ENCODE measurements at regions not wholly inside any gene's neighbourhood (a gene's known extent, or its start where the extent isn't known, plus 50 kb on each side); places are given as distances from the start of the nearest gene placed in this dataset.

GRCh38 chr2:203585516-203585915, 50.4 kb upstream of the RAPH1 start:
- no peaks in the 10 kb centered on the region for H3K79me2 ChIP-seq (ENCODE audit: insufficient read depth, low read length)
- no peak overlapping the region for H3K4me2 ChIP-seq (ENCODE audit: low read depth, low read length, poor library complexity, severe bottlenecking)
- H2AFZ ChIP-seq (ENCODE audit: low read length) = no peak overlapping the region
- no peaks in the 10 kb centered on the region for H3K9me3 ChIP-seq (ENCODE audit: insufficient read depth, low read depth, low read length)
- no peak overlapping the region for H3K4me3 ChIP-seq (ENCODE audit: low read length, poor library complexity, severe bottlenecking)
- H3K9ac ChIP-seq (ENCODE audit: low read depth, low read length, poor library complexity, severe bottlenecking) = no peak overlapping the region
- TF ChIP-seq EZH2phosphoT487 (IDR thresholded peaks at IDR 0.05; ENCODE audit: borderline replicate concordance) = no peak
- TF ChIP-seq, protein P1, sequence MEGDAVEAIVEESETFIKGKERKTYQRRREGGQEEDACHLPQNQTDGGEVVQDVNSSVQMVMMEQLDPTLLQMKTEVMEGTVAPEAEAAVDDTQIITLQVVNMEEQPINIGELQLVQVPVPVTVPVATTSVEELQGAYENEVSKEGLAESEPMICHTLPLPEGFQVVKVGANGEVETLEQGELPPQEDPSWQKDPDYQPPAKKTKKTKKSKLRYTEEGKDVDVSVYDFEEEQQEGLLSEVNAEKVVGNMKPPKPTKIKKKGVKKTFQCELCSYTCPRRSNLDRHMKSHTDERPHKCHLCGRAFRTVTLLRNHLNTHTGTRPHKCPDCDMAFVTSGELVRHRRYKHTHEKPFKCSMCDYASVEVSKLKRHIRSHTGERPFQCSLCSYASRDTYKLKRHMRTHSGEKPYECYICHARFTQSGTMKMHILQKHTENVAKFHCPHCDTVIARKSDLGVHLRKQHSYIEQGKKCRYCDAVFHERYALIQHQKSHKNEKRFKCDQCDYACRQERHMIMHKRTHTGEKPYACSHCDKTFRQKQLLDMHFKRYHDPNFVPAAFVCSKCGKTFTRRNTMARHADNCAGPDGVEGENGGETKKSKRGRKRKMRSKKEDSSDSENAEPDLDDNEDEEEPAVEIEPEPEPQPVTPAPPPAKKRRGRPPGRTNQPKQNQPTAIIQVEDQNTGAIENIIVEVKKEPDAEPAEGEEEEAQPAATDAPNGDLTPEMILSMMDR (conservative IDR thresholded peaks at IDR 0.05; ENCODE audit: low read length) = no peak
- no peaks in the 10 kb centered on the region for H3K36me3 ChIP-seq (ENCODE audit: insufficient read depth, low read length)
- no peaks in the 10 kb centered on the region for H3K9me2 ChIP-seq (replicated peaks; ENCODE audit: low read depth, low read length)
- peaks cover 7% of the 10 kb centered on the region for H3K4me1 ChIP-seq (ENCODE audit: insufficient read depth, low read length, poor library complexity, severe bottlenecking)
- H3F3A ChIP-seq (ENCODE audit: low read depth) = no peaks in the 10 kb centered on the region
- peaks cover 2% of the 10 kb centered on the region for H3K27me3 ChIP-seq (ENCODE audit: insufficient read depth, low read length, poor library complexity, severe bottlenecking)
- H4K20me1 ChIP-seq (ENCODE audit: insufficient read depth, low read length, poor library complexity, severe bottlenecking) = no peaks in the 10 kb centered on the region

GRCh38 chr2:203586206-203586605, 51.1 kb upstream of the RAPH1 start:
- no peaks in the 10 kb centered on the region for H3K36me3 ChIP-seq (ENCODE audit: insufficient read depth, low read length)
- no peaks in the 10 kb centered on the region for H3K79me2 ChIP-seq (ENCODE audit: insufficient read depth, low read length)
- no peak for TF ChIP-seq EZH2phosphoT487 (IDR thresholded peaks at IDR 0.05; ENCODE audit: borderline replicate concordance)
- TF ChIP-seq, protein P1 (conservative IDR thresholded peaks at IDR 0.05; ENCODE audit: low read length) = no peak
- H3K27me3 ChIP-seq (ENCODE audit: insufficient read depth, low read length, poor library complexity, severe bottlenecking) = peaks cover 8% of the 10 kb centered on the region
- H2AFZ ChIP-seq (ENCODE audit: low read length) = no peak overlapping the region
- H3K4me2 ChIP-seq (ENCODE audit: low read depth, low read length, poor library complexity, severe bottlenecking) = no peak overlapping the region
- H3K4me1 ChIP-seq (ENCODE audit: insufficient read depth, low read length, poor library complexity, severe bottlenecking) = peaks cover 7% of the 10 kb centered on the region
- no peak overlapping the region for H3K9ac ChIP-seq (ENCODE audit: low read depth, low read length, poor library complexity, severe bottlenecking)
- H3F3A ChIP-seq (ENCODE audit: low read depth) = no peaks in the 10 kb centered on the region
- H4K20me1 ChIP-seq (ENCODE audit: insufficient read depth, low read length, poor library complexity, severe bottlenecking) = no peaks in the 10 kb centered on the region
- H3K9me3 ChIP-seq (ENCODE audit: insufficient read depth, low read depth, low read length) = no peaks in the 10 kb centered on the region
- no peak overlapping the region for H3K4me3 ChIP-seq (ENCODE audit: low read length, poor library complexity, severe bottlenecking)
- no peaks in the 10 kb centered on the region for H3K9me2 ChIP-seq (replicated peaks; ENCODE audit: low read depth, low read length)

- no peak overlapping the region for H3K4me3 ChIP-seq (ENCODE audit: low read length, poor library complexity, severe bottlenecking)
- peaks cover 7% of the 10 kb centered on the region for H3K4me1 ChIP-seq (ENCODE audit: insufficient read depth, low read length, poor library complexity, severe bottlenecking)
- H3K27me3 ChIP-seq (ENCODE audit: insufficient read depth, low read length, poor library complexity, severe bottlenecking) = peaks cover 8% of the 10 kb centered on the region
- no peaks in the 10 kb centered on the region for H3K36me3 ChIP-seq (ENCODE audit: insufficient read depth, low read length)
- H2AFZ ChIP-seq (ENCODE audit: low read length) = no peak overlapping the region
- TF ChIP-seq, protein P1 (conservative IDR thresholded peaks at IDR 0.05; ENCODE audit: low read length) = no peak
- no peak for TF ChIP-seq EZH2phosphoT487 (IDR thresholded peaks at IDR 0.05; ENCODE audit: borderline replicate concordance)
- no peaks in the 10 kb centered on the region for H3K79me2 ChIP-seq (ENCODE audit: insufficient read depth, low read length)
- no peaks in the 10 kb centered on the region for H3K9me2 ChIP-seq (replicated peaks; ENCODE audit: low read depth, low read length)
- H3K4me2 ChIP-seq (ENCODE audit: low read depth, low read length, poor library complexity, severe bottlenecking) = no peak overlapping the region
- no peaks in the 10 kb centered on the region for H3F3A ChIP-seq (ENCODE audit: low read depth)
- H3K9me3 ChIP-seq (ENCODE audit: insufficient read depth, low read depth, low read length) = no peaks in the 10 kb centered on the region
- no peak overlapping the region for H3K9ac ChIP-seq (ENCODE audit: low read depth, low read length, poor library complexity, severe bottlenecking)
- H4K20me1 ChIP-seq (ENCODE audit: insufficient read depth, low read length, poor library complexity, severe bottlenecking) = no peaks in the 10 kb centered on the region
These were observed 51.6 kb upstream of the RAPH1 start for GRCh38 chr2:203586696-203587095.

All from Loucy (cell line).